Progenitor cell of endocrine pancreas (in vitro differentiated cells): ENCODE measurements at regions not wholly inside any gene's neighbourhood (a gene's known extent, or its start where the extent isn't known, plus 50 kb on each side); places are given as distances from the start of the nearest gene placed in this dataset.

Experiments
- DNase-seq: peaks from one replicate; pipeline ENCODE4 v3.0.0; 2021; ENCODE audit warnings: low spot score; ENCODE audit not compliant: unreplicated experiment
- H3K27ac Mint-ChIP-seq: 2 replicates; pipeline ENCODE4 v1.8.0; 2021; ENCODE audit warnings: mild to moderate bottlenecking, moderate library complexity, mixed read lengths
- H3K27me3 Mint-ChIP-seq: 2 replicates; pipeline ENCODE4 v1.8.0; 2021; ENCODE audit warnings: mixed read lengths
- H3K36me3 Mint-ChIP-seq: 2 replicates; pipeline ENCODE4 v1.8.0; 2022; ENCODE audit warnings: mixed read lengths; ENCODE audit not compliant: insufficient read depth
- H3K4me1 Mint-ChIP-seq: 2 replicates; pipeline ENCODE4 v1.8.0; 2021; ENCODE audit warnings: low read depth, mixed read lengths
- H3K4me3 Mint-ChIP-seq: 2 replicates; pipeline ENCODE4 v1.8.0; 2021; ENCODE audit warnings: low read depth, mild to moderate bottlenecking, moderate library complexity, mixed read lengths
- H3K9me3 Mint-ChIP-seq: 2 replicates; pipeline ENCODE4 v1.8.0; 2021; ENCODE audit warnings: low read depth, mixed read lengths
- TF ChIP-seq, protein P1 (sequence below): fragments of 200-600 bp; sonication (generic); IDR thresholded peaks from one replicate; pipeline ENCODE4 v1.5.0; 2021; ENCODE audit warnings: antibody characterized with exemption, mild to moderate bottlenecking; ENCODE audit not compliant: unreplicated experiment

DNA sequence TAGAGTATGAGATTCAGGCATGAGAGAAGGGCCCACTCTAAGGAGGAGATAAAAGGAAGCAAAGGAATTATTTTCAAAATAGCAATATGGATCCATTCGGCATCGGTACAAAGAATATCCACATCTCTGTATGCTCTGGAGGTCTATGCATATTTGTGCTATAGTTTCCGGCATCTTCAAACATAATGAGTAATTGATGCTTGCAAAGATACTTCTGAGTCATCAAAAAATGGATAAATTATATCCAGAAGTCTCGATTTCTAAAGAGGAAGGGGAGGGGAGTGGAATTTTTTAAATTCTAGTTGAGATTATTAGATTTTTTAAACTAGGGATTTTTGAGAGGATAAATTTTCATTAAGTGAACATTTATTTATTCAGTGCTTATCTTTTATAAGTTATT is 72.9 kb upstream of the KIAA1217 start:
- Mint-ChIP-seq H3K27me3 (no peaks in the 10 kb centered on the region), H3K4me1 (peaks cover 5% of the 10 kb centered on the region), H3K4me3 (no peak overlapping the region), H3K36me3 (no peaks in the 10 kb centered on the region), H3K27ac (no peak overlapping the region), H3K9me3 (peaks cover 2% of the 10 kb centered on the region)
- TF ChIP-seq, protein P1, sequence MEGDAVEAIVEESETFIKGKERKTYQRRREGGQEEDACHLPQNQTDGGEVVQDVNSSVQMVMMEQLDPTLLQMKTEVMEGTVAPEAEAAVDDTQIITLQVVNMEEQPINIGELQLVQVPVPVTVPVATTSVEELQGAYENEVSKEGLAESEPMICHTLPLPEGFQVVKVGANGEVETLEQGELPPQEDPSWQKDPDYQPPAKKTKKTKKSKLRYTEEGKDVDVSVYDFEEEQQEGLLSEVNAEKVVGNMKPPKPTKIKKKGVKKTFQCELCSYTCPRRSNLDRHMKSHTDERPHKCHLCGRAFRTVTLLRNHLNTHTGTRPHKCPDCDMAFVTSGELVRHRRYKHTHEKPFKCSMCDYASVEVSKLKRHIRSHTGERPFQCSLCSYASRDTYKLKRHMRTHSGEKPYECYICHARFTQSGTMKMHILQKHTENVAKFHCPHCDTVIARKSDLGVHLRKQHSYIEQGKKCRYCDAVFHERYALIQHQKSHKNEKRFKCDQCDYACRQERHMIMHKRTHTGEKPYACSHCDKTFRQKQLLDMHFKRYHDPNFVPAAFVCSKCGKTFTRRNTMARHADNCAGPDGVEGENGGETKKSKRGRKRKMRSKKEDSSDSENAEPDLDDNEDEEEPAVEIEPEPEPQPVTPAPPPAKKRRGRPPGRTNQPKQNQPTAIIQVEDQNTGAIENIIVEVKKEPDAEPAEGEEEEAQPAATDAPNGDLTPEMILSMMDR, result no peak
- DNase-seq, result no peak

DNA sequence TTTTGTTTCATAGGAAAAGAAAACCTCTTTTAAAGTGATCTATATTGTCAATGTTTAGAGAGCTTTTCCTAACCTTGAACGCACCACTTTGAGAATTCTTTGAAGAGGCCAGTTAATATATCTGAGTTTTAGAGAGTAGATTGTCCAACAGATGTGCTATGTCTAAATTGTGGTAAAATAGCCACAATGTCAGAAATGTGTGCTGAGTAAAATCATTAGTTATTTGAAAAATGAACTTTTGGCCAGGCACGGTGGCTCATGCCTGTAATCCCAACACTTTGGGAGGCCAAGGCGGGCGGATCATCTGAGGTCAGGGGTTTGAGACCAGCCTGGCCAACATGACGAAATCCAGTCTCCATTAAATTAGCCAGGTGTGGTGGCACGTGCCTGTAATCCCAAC is 61.6 kb upstream of the KIAA1217 start:
- no peak for DNase-seq
- Mint-ChIP-seq H3K27ac (no peak overlapping the region), H3K9me3 (peaks cover 5% of the 10 kb centered on the region), H3K4me3 (no peak overlapping the region), H3K4me1 (peaks cover 9% of the 10 kb centered on the region), H3K36me3 (peaks cover 2% of the 10 kb centered on the region), H3K27me3 (no peaks in the 10 kb centered on the region)
- TF ChIP-seq, protein P1, result no peak

DNA sequence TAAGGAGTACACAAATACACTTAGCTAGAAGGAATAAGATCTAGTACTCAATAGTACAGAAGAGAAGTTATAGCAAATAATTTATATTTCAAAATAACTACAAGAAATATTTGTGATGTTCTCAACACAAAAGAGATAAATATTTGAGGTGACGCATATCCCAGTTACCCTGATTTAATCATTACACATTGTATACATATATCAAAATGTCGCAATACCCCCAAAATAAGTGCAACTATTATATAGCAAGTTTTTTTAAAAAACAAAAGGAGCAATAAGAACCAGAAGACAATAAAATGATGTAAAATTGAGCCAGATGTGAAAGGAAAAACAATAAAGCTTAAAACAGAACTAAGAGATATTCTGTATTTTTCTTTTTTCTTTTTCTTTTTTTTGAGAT is 59.3 kb upstream of the KIAA1217 start:
- H3K27ac Mint-ChIP-seq, result no peak overlapping the region
- H3K9me3 Mint-ChIP-seq, result peaks cover 5% of the 10 kb centered on the region
- no peaks in the 10 kb centered on the region for H3K27me3 Mint-ChIP-seq
- peaks cover 5% of the 10 kb centered on the region for H3K4me1 Mint-ChIP-seq
- TF ChIP-seq, protein P1, result no peak
- no peak for DNase-seq
- H3K4me3 Mint-ChIP-seq, result no peak overlapping the region
- peaks cover 2% of the 10 kb centered on the region for H3K36me3 Mint-ChIP-seq

DNA sequence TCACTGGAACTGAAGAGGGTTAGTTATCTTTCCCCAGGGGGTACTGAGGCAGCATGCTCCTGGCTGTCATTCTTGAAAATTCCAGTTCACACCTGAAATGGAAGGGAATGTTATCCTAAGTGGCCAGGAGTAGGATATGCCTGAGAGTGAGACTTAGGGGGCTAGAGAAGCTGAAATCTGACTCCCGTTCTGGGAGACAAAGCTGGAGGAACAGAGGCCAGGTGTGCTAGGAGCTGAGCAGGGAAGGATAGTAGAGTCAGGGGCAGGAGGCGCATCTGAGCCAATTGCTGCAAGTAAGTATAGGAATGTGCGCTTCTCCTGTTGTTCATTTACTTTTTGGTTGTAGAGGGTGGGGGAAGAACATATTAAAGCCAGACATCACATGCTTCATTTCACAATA is 58.1 kb upstream of the KIAA1217 start:
- DNase-seq, result no peak
- H3K9me3 Mint-ChIP-seq, result peaks cover 5% of the 10 kb centered on the region
- H3K27ac Mint-ChIP-seq, result no peak overlapping the region
- H3K27me3 Mint-ChIP-seq, result no peaks in the 10 kb centered on the region
- no peak overlapping the region for H3K4me3 Mint-ChIP-seq
- no peaks in the 10 kb centered on the region for H3K4me1 Mint-ChIP-seq
- TF ChIP-seq, protein P1, result no peak
- H3K36me3 Mint-ChIP-seq, result peaks cover 2% of the 10 kb centered on the region

DNA sequence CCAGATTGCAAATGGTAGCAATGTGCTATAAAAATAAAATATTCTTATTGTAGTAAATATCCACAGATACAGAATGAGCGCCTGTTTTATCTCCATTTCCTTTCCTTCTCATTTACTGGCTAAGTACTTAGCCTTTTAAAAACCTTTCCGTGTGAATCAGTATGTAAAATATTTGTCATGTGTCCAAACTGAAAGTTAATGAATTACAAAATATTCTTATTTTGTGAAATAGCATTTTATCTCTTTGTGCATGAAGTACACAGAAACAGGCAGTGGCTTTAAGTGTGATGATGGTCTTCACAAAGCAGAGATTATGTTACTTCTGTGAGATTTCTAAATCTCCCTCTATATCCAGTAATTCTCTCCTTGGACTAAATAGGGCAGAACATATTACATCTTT is 56.7 kb upstream of the KIAA1217 start:
- no peaks in the 10 kb centered on the region for H3K4me1 Mint-ChIP-seq
- no peak for DNase-seq
- H3K9me3 Mint-ChIP-seq, result peaks cover 5% of the 10 kb centered on the region
- H3K27me3 Mint-ChIP-seq, result no peaks in the 10 kb centered on the region
- H3K36me3 Mint-ChIP-seq, result peaks cover under 1% of the 10 kb centered on the region
- TF ChIP-seq, protein P1, result no peak
- no peak overlapping the region for H3K27ac Mint-ChIP-seq
- no peak overlapping the region for H3K4me3 Mint-ChIP-seq
